Daoy (cell line): ENCODE measurements at regions not wholly inside any gene's neighbourhood (a gene's known extent, or its start where the extent isn't known, plus 50 kb on each side); places are given as distances from the start of the nearest gene placed in this dataset.
A peak's percentile ranks its signal among the peaks of the same experiment; 100 is the strongest.
"Not testable (repeated sequence)": the region's sequence is repeated elsewhere in the genome, so short reads cannot be mapped to it uniquely, and the experiment has no call there.

Experiments
- DNase-seq: peaks from one replicate; pipeline ENCODE4 v3.0.0-alpha.2; 2015; ENCODE audit warnings: low read depth

DNA sequence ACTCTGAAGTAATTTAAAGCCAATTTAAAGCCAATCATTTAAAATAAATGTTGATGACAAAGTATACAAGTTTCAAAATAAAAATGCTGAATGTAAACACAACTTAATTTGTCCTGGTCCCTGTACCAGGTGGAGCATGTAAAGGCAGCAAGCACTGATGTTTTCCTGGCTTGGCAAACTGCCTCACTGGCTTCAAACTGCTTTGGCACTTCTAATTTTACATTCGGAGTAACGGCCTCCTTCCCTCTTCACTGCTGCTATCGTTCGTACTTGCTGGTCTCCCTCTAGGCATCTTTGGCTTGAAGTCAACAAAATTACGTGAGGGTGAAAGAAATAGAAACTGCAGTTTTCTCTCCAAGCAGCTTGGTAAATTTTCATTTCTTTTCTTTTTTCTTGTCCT, 287.9 kb downstream of the LTN1 start:
- no peak for DNase-seq

DNA sequence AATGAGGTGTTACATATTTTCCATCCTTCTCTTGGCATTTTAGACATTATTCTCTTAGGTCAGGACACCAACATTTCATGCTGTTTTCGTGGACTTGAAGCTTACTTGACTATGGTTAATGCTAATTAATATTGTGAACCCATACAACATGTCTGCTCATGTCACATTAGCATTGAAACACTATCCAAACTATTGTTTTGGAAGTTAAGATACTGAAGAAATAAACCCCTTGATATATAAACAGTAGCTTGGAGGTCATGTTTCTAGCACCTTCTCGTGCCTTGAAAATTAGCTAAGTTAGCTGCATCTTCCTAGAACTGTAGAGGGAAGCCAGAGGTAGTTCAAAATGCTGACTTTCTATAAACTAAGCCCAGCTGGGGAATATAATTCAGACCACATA, 288.8 kb downstream of the LTN1 start:
- DNase-seq = no peak

DNA sequence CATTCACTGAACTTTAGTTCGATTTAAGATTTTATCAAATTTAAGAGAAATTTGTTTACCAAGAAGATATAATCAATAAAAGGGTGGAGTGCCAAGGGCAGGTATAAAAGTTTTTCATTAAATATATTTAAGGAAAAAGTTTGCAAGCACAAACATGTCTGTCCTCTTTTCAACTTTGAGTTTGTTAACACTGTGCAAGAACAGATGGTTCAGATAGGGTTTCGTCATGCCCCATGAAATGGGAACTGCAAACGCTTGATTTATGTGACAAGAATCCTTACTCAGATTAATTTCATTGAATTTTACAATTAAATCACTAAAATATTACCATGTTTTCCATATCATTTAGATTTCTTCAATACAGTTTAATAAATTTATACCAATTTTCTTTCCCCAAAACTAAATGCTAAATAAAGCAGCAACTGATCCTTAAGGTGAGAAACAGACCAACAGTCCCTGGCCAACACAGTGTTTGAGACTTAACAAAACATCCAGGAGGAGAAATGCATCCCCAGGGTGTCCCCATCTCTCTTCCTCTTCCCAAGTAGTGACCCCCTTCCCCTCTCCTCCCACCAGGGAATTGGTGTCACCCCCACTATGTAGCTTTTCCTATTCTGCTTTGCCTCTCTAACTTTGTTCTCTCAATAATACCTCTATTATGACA, 292.9 kb downstream of the LTN1 start:
- no peak for DNase-seq

DNA sequence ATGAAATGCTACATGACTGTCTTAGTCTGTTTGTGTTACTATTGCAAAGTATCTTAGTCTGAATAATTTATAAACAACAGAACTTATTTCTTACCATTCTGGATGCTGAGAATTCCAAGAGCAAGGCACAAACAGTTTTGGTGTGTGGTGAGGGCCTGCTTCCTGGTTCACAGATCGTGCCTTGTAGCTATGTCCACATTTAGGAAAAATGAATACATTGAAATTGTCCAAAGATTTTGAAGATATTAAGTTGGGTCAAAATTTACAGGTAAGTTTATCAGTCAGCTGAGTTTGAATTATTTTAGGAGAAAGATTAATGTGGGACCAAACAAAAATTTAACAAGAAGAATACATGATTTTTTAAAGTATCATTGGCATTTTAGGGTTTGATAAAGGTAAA, 293.5 kb downstream of the LTN1 start:
- no peak for DNase-seq

DNA sequence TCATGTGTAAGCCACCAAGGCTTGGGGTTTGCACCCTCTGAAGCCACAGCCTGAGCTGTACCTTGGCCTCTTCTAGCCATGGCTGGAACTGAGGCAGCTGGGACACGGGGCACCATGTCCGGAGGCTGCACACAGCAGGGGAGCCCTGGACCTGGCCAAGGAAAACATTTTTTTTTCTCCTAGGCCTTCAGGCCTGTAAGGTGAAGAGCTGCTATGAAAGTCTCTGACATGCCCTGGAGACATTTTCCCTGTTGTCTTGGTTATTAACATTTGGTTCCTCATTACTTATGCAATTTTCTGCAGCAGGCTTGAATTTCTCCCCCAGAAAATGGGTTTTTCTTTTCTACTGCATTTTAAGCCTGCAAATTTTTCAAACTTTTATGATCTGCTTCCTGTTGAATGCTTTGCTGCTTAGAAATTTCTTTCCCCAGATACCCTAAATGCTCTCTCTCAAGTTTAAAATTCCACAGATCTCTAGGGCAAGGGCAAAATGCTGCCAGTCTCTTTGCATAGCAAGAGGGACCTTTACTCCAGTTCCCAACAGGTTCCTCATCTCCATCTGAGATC, 295.8 kb downstream of the LTN1 start:
- no peak for DNase-seq

DNA sequence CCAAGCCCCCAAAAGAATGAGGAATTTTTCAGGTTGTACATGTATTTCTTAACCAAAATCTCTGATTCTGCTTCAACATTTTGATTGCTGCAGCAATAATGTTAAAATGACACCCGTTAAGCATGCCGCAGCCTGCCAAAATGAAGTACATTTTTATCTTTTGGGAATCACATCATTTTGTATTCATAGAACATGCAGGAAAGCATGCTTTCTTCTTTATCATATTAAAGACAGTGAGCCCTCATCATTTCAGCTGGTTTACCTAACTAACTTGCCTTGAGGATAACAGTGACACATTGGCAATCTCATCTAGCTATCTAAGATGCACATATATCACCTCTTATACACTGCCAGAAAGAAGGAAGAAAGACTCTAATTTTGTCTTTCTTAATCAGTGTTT, 299.2 kb downstream of the LTN1 start:
- no peak for DNase-seq

DNA sequence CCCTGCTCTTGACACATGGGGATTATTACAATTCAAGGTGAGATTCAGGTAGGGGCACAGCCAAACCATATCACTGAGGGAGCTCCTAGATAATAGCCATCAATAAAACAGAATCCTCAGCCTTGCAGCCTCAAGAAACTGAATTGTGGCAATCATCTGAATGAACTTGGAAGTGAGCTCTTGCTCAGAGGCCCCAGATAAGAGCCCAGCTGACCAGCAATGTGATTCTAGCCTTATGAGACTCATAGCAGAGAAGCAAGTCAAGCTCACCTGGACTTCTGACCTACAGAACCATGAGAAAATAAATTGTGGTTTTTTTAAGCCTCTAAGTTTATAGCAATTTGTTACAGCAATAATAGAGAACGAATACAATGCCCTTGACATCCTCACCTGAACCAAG, 302.5 kb downstream of the LTN1 start:
- no peak for DNase-seq

DNA sequence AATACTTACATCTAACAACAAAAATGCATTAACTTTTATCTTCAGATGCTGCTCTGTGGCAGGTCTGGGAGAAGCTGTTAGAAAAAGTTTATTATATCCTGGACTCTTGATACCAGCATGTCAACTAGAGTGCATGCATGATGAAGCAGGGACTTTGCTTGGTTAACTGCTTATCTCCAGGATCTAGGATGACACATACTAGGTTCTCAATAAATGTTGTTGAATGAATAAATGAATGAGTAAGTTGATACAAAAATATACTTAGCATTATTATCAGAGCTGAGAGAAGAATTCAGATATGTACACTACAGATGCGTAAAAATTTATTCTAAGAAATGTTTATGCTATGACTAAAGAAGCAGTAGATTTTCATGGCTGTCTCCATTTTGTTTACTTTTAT, 304.3 kb downstream of the LTN1 start:
- DNase-seq = no peak

DNA sequence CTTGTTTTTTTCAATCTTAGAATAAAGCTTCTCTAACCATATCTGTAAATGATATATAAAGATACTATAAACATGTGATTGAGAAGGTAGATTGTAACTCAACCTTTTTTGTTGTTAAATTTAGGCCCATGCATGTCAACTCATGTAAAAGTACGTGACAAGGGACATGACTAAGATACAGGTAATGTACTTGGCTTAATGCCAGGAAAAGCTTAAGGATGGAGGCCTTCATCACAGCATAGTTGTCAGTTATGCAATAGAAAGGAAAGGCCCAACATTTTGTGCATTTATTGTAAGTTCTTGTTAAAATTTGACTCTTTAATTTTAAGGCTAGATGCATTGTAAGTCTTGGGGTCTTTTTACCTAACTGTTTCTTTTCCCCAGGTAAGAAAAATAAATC, 305.1 kb downstream of the LTN1 start:
- DNase-seq = no peak

DNA sequence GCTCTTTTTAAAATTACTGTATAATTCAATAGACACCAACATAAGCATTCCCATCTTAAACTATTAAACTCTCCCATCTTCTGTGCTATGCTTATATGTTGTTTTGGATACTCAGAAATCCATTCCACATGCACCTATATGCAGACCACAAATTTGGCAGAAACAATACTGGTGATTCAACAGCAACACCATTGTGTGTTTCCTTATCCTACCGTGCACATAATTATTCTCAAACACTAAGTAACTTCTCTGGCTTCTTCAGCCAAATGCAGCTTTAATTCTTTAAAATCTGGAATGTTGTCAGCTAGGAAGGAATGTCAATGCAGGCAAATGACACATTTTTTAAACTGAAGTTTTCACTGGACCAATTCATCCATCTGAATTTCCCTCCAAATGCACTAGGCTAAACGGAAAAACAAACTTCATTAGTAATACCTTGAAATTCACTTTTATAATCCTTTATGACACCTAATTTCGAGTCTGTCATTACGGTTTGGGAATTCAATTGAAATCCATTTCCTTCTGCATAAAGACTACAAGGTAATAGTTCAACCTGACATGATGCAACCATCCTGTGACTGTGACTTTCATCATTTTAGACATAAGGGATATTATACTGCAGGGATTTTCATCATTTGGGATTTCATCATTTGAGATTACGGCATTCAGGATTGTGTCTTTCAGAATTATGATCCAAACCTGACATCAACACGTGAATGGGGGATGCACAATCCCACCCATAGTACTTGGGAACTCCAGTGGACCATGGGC, 308.5 kb downstream of the LTN1 start:
- DNase-seq = no peak

DNA sequence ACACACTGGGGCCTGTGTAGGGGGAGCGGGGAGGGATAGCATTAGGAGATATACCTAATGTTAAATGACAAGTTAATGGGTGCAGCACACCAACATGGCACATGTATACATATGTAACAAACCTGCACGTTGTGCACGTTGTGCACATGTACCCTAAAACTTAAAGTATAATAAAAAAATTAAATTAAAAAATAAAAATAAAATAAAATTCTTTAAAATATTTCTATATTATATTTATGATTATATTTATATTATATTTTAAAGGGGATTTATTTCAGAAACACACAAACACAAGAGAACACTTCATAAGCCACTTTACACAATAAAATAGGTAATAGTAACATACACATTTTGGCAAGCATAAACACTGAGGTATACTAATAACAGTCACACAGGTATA, 309.8 kb downstream of the LTN1 start:
- not testable (repeated sequence) for DNase-seq

DNA sequence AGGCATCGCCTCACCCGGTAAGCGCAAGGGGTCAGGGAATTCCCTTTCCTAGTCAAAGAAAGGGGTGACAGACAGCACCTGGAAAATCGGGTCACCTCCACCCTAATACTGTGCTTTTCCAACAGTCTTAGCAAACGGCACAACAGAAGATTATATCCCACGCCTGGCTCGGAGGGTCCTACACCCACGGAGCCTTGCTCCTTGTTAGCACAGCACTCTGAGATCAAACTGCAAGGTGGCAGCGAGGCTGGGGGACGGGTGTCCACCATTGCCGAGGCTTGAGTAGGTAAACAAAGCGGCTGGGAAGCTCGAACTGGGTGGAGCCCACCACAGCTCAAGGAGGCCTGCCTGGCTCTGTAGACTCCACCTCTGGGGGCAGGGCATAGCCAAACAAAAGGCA, 315.6 kb downstream of the LTN1 start:
- not testable (repeated sequence) for DNase-seq

DNA sequence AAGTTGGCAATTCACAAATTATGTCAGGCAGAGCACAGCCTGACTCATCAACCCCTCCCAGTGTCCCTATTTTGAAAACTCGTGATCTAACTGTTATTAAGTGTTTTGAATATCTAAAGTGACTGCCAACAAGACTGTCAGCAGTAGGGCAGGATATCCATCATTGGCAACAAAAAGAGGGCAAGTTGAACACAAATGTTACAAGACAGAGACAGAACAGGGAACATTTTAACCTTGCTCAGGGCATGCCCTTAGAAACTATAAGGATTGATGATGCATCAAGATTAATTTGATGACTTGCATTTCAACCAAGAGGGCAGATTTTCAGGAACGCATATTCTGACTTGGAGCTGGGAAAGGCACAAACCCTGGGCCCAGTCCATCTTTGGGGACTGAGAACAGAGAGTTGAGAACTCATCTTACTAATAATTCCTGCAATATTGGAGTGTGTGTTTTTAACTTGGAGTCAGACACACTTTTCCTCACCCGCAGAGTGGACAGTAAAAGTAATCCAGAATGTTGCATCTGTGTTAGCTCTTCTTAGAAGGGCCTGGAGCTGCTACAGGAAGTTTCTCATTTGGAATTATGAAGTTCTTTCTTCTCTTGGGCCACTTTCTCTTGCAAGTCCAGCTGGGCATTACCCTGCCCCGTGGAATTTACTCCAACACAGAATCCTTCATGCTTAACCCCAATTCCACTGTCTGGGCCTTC, 317.2 kb downstream of the LTN1 start:
- DNase-seq = no peak

DNA sequence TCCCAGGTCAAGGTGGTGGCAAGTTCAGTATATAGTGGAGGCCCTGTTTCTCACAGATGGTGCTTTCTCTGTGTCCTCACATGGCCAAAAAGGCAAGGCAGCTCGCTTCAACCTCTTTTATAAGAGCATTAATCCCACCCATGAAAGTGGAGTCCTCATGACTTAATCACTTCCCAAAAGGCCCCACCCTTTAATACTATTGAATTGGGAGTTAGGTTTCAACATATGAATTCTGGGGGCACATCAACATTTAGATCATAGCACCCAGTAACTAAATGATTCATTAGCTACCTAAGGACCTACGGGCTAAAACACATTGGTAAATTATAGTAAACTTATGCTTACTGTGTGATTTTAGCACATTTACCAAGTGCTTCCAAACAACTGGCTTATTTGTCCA, 317.9 kb downstream of the LTN1 start:
- DNase-seq = no peak

DNA sequence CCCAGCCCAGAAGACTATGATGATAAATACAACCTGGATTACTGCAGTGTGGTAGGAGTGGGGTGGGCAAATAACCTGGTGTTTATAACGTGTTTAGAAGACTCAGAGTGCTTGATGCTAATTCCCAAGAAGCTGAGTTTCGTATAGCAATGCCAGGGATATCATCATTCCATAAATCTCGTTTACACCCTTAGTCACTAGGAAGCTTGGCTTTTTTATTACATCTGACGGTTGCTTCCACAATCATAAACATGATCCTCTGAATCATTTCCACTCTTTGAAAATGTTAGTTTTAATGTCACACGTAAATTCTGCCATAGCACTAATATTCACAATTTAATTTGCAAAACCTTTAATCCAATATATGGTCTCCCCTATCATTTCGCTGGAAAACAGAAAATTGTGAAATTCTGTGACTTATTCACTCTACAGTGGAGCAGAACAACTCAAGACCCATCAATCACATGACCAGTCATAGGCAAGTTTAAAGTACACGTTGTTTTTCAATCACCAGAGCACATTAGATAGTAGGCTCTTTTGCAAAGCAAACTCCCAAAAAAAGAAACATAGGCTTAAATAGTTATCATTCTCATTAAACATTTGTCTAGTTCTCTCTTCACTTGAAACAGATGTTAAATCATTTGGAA, 321.0 kb downstream of the LTN1 start:
- no peak for DNase-seq

DNA sequence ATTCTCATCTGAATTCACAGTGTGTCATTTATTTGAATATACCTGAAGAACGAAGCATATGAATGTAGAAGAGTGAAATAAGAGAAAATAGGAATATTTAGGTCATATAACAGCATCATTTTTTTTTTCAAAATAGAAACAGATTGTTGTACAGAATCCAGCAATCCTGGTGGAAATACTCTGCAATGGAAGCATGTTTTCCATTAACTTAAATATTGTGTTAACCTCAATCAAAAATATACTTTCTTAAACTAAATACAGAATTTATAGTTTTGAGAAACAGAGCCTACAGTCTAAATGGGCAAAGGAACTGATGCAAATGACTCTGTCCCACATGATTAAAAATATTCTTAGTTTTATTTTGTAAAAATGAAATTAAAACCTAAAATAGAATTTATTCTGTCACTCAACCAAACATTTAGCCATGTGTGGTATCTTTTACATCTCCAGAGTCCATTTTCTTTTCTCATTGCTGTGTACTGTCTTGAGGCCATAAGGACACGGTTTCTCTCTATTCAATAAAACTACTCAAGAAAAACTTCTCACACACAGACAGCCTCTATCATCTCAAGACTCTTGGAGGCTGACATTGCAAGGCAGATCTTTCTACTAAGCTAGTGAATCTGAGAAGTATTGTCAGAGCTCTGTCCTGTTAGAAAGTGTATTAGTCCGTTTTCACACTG, 322.6 kb downstream of the LTN1 start:
- DNase-seq = no peak

DNA sequence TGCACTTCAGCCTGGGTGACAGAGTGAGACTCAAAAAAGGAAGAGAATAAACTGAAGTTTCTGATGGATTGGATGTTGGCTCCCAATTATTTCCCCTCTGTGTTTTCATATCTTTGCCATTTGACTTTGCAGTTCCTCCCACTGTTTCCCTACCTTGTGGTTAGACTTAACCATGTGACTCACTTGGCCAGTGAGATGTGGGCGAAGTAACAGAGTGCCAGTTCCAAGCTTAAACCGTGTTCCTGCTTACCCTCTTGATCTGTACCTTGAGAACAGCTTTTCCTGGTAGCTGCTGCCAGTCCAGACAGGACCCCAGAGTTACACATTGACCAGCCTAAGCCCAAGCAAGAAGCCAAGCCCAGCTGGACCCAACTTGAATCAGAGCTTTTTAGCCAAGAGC, 323.4 kb downstream of the LTN1 start:
- DNase-seq = peak; percentile 4

DNA sequence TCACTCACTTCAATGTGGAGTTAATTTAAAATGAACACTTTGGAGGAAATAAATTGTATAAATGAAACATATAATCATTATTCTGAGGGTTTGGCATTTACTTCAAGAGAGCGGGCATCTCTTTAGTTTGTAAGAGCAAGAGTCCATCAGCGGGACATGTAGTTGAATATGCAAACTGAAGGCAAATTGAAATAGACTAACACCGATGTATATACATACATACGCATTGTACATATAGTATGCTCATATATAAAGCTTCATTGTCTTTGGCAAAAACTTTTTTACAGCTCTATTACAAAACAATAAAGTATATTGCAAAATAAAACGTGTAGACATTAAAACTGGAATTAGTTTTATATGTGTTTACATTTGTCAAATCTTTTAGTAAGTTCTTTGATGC, 328.9 kb downstream of the LTN1 start:
- DNase-seq = no peak

DNA sequence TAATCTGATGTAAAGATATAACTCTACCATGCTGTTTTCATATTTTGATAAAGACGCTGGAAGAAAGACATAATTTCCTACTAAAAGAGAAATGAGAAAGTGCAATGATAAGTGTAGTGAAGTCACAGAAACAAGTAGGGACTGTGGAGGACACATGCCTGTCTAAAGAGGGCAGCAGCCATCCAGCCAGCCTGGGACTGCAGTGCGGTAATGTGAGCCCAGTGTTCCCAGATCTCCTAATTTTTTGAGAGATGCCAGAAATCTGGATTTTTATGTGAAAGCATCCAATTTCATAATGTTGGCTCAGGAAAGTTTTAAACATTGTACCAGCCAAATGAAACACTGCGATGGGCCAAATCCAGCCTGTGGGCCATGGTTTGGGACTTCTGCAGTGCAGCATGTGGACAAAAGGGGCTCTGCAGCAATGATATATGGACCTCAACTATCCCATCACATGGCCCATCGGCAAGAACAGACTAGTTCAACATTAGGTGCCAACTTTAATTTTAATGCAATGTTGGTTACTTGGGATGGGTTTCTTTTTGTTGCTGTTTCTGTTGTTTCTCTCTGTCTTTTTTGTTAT, 329.5 kb downstream of the LTN1 start:
- no peak for DNase-seq

DNA sequence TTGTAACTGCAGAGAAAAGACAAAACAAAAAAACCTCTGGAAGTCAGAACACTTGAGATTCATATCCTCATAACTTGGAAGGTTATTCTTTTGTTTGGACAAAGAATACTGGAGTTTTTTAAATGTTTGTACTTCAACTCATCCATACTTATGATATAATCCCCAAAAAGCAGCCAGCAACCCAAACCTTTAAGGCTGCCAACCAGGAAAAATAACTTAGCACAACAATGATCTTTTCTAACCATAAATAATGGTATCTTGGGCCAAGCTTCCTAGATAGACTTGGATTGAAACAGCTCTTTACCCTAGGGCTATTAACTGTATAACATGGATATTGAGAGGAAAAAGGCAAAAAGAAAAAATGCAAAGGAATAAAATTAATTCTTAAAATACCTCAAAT, 335.1 kb downstream of the LTN1 start:
- DNase-seq = no peak

DNA sequence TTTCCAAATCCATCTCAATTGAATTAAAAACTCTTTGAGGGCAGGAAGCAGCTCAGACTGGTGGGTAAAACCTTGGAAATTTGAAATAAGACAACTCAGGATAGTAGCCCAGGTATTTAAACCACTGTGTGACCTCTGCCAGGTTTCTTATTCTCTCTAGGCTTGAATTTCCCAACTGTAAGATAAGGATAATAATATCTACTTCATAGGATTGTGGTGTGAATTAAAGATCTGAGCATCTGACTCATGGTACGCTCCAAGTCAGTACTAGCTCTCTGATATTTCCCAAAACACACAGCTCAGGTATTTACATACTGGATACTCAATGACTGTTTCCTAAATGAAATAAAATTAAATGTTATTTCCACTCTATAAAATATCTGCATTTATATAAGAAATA, 337.2 kb downstream of the LTN1 start:
- no peak for DNase-seq
